ENCODE measurements at regions not wholly inside any gene's neighbourhood (a gene's known extent, or its start where the extent isn't known, plus 50 kb on each side); places are given as distances from the start of the nearest gene placed in this dataset.

DNA sequence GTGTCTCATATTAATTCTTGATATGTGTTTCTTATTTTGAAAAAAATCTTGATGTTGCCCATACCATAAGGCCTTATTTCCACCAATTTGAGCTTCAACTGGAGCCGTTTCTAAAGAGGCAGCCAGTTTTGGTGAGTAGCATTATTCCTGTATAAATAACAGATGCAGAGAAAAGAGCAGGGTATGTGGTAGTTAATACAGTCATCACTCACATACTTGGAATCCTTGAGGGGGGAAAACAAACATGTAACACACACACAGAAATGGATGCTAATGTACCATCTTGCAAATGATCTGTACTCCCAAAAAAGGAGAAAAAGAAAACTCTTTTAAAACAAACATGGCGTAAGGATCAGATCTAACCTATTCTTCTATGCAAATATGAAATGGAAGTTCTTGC lies 389.7 kb downstream of the GPM6A start:
- no peak for TF ChIP-seq CREB1 (CRISPR knock-in tag; IDR thresholded peaks at IDR 0.05; ENCODE audit: low read depth)
- TF ChIP-seq REST (IDR thresholded peaks at IDR 0.05; ENCODE audit: unreplicated experiment): no peak
- no peak for TF ChIP-seq CTCF (conservative IDR thresholded peaks at IDR 0.05; ENCODE audit: low read depth in 2 of 2)
- TF ChIP-seq EZH2 (IDR thresholded peaks at IDR 0.05; ENCODE audit: low read depth, unreplicated experiment): no peak
- no peak for TF ChIP-seq EZH2phosphoT487 (IDR thresholded peaks at IDR 0.05; ENCODE audit: unreplicated experiment)
- TF ChIP-seq, protein P1, sequence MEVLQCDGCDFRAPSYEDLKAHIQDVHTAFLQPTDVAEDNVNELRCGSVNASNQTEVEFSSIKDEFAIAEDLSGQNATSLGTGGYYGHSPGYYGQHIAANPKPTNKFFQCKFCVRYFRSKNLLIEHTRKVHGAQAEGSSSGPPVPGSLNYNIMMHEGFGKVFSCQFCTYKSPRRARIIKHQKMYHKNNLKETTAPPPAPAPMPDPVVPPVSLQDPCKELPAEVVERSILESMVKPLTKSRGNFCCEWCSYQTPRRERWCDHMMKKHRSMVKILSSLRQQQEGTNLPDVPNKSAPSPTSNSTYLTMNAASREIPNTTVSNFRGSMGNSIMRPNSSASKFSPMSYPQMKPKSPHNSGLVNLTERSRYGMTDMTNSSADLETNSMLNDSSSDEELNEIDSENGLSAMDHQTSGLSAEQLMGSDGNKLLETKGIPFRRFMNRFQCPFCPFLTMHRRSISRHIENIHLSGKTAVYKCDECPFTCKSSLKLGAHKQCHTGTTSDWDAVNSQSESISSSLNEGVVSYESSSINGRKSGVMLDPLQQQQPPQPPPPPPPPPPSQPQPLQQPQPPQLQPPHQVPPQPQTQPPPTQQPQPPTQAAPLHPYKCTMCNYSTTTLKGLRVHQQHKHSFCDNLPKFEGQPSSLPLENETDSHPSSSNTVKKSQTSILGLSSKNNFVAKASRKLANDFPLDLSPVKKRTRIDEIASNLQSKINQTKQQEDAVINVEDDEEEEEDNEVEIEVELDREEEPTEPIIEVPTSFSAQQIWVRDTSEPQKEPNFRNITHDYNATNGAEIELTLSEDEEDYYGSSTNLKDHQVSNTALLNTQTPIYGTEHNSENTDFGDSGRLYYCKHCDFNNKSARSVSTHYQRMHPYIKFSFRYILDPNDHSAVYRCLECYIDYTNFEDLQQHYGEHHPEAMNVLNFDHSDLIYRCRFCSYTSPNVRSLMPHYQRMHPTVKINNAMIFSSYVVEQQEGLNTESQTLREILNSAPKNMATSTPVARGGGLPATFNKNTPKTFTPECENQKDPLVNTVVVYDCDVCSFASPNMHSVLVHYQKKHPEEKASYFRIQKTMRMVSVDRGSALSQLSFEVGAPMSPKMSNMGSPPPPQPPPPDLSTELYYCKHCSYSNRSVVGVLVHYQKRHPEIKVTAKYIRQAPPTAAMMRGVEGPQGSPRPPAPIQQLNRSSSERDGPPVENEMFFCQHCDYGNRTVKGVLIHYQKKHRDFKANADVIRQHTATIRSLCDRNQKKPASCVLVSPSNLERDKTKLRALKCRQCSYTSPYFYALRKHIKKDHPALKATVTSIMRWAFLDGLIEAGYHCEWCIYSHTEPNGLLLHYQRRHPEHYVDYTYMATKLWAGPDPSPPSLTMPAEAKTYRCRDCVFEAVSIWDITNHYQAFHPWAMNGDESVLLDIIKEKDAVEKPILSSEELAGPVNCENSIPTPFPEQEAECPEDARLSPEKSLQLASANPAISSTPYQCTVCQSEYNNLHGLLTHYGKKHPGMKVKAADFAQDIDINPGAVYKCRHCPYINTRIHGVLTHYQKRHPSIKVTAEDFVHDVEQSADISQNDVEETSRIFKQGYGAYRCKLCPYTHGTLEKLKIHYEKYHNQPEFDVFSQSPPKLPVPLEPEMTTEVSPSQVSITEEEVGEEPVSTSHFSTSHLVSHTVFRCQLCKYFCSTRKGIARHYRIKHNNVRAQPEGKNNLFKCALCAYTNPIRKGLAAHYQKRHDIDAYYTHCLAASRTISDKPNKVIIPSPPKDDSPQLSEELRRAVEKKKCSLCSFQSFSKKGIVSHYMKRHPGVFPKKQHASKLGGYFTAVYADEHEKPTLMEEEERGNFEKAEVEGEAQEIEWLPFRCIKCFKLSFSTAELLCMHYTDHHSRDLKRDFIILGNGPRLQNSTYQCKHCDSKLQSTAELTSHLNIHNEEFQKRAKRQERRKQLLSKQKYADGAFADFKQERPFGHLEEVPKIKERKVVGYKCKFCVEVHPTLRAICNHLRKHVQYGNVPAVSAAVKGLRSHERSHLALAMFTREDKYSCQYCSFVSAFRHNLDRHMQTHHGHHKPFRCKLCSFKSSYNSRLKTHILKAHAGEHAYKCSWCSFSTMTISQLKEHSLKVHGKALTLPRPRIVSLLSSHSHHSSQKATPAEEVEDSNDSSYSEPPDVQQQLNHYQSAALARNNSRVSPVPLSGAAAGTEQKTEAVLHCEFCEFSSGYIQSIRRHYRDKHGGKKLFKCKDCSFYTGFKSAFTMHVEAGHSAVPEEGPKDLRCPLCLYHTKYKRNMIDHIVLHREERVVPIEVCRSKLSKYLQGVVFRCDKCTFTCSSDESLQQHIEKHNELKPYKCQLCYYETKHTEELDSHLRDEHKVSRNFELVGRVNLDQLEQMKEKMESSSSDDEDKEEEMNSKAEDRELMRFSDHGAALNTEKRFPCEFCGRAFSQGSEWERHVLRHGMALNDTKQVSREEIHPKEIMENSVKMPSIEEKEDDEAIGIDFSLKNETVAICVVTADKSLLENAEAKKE (CRISPR knock-in tag; IDR thresholded peaks at IDR 0.05): no peak

Data from GM23338 (cell line).